Forelimb muscle (tissue), 1 donor: ENCODE measurements at regions not wholly inside any gene's neighbourhood (a gene's known extent, or its start where the extent isn't known, plus 50 kb on each side); places are given as distances from the start of the nearest gene placed in this dataset.

ENCODE experiments used
- DNase-seq: peaks from one replicate; pipeline ENCODE4 v3.0.0-alpha.2; 2013; ENCODE audit warnings: low read depth

GRCh38 chr3:176969066-176969465 lies 228.2 kb downstream of the TBL1XR1 start:
- DNase-seq = no peak

- DNase-seq = no peak
These were observed 228.7 kb downstream of the TBL1XR1 start for GRCh38 chr3:176968631-176969030.

DNA sequence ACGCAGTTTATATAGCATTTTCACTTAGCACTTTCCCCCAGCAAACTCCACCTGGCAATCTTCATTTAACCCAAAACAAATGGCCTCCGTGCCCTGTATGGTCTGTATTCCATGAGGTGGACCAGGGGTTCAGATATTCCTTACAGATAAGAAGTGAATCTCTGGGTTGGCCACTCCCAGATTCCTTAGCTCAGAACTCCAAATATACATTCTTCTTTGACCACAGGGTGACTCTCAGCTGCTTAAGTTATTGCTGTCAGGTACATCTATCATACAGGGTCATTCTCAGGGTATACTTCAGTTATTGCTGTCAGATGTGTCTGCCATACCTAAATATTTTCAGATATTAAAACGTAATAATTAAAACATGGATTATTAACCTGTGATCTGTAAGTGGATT lies 229.8 kb downstream of the TBL1XR1 start:
- DNase-seq = no peak

DNA sequence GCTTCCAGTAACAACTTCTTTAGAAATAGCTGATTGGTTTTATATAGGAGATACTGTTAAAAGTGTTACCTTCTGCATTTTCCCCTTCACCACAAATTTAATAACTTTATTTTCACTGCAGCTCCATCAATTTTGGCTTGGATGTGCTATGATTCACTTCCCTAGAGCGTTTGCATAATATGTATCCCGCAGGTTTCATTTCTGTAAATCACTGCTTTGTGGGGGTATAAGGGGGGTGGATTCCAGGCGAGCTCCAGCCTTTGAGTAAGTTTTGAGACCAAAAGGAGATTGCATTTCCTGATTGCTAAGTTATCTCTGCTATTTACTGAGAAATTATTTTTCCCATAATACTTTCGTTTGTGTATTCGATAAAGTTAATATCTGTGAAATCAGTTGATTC lies 232.6 kb downstream of the TBL1XR1 start:
- DNase-seq = no peak

DNA sequence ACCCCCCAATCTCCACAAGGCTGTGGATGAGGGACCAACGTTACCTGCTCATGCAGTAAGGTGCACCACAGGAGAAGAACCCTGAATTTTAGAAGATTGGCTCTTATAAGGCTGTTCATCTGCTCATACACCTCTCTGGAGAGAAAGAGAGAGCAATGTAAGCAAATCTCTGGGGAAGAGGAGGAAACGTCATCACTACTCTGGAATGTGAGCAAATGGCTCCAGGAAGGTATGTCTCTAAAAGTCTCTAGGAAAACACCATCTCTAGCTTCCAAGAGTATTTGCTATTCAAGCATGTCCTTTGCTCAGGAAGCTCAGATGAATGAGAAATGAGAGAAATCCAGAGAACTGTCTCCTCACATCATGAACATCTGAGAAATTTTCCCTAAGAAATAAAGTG lies 235.4 kb downstream of the TBL1XR1 start:
- DNase-seq = no peak

DNA sequence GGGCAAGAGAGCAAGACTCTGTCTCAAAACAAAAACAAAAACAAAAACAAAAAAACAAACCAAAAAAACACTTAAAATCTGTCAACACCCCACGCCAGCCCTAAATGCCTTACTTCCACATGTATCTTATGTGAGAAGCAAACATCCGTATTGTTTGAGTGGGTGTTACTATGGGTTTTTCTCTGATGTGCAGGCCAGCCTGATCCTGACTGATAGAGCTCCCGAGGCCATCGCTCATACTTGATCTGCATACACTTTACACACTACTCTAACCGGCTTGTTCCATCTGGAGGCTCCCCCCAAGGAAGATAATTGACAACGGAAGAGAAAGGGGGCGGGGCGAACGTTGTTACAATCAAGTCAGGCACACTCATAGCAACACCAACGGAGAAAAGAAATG lies 237.4 kb downstream of the TBL1XR1 start:
- no peak for DNase-seq

GRCh38 chr3:176958560-176958959 lies 238.7 kb downstream of the TBL1XR1 start:
- no peak for DNase-seq

DNA sequence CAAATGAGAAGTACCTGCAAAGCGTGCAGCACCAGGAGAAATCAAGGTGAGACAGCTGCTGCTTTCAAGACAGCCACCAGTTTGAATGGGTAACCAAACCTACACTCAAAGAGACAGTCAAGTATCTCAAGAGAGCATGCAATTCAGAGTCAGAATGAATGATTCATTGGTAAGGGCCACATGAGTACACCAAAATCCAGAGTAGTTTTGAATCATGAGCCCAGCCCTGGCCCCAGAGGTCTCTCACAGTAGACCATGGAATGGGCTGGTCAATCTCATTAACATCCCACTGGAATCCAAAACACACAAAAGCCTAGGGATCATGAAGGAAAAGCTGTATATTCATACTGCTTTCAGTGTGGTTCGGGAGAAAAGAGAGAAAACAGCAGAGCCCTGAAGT lies 242.8 kb downstream of the TBL1XR1 start:
- no peak for DNase-seq

DNA sequence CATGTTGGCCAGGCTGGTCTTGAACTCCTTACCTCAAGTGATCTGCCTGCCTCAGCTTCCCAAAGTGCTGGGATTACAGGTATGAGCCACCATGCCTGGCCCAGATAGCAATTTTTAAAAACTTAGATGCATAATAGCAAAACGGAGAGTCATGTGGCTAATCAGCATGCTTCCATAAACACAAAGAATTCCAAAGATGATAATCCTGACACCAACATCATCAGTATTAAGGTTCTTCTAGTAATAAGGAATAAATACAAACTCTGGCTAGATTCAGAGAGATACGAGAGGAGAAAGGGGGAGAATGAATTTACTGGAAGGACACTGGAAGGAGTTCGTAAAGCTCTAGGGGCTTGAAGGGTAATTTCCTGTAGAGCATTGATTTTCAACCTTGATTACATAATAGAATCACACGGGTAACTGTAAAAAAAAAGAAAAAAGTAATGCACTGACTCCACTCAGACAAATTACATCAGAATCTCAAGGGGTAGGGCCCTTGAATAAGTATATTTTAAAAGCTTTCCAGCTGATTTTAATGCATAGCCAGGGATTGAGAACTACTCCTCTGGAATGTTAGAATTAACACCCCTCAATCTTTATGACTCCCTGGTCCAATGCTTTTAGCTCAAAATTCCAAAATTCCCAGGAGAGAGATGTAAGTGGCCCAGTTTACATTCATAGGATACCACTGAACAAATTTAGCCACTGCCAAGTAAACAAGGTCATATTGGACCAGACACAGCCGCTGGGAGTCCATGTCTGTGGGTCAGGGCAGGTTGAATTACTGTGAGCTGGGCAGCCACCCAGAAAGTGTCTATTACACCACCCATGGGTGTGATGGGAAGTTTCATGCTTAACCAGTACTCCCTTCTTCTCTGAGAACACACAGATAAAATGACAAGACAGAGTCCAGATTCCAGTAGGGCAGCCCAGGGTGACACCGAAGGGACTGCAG lies 243.9 kb downstream of the TBL1XR1 start:
- DNase-seq = no peak

DNA sequence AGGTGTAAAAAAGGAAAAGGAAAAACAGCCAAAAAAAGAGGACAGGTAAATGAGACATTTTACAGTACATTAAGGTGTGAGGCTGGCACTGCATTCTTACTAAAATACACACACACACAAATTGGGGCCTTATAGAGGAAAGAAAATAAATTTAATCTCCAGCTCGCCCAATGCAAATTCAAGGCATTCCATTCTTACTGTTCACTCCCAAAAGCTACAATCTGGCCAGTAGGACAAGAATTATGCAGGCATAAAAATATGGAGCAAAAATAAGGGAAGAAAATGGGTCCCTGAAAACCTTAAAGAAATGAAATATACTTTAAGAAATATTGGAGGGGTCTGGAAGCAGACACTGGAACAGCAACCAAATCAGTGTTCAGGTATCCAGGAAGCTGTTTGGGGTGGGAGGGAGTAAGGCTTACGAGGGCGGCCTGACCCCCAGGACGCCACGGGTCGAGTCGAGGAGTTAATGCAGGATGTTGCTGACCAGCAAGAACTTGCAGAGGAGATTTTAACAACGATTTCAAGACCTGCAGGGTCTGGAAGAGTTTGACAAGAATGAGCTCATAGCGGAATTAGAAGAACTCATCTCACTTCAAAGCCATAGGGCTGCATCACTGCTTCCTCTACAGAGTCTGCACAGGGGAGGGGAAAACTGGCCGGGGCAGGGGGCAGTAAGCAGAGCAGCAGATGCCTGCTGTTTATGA lies 245.5 kb downstream of the TBL1XR1 start:
- DNase-seq = no peak

DNA sequence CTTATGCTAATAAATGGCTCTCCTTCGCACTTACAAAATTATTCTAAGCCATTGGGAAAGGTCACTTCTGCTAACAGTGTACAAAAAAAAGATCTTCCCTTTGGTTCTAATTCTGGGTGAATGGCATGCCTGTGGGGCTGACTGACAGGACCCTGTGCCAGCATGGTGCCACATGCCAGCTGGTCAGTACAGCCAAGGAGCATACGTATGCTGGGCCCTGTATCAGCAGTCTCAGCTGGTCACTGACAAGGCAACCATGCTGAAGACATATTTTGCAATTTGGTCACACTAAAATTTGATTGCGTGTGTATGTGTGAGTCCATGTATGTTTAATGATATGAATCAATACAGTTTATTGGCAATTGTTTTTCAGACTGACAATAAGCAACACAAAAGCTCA lies 246.1 kb downstream of the TBL1XR1 start:
- no peak for DNase-seq

DNA sequence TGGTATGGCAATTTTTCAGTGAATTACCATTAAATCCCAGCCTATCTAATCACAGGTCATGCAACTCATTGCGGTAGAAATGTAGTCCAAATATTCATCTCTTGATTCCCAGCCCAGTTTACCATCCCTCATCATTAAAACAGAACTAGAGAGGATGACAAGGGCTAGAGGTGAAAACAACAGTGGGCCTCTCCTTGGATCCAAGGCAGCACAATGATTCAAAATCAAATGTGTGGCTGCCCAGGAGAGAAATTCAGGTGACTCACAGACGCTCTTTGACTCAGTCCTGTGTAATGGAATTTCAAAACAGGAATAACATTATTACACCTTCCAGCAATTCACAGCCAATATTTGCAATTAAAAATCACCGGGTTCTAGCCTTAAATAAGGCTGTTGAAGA lies 246.5 kb downstream of the TBL1XR1 start:
- no peak for DNase-seq

- DNase-seq = no peak
These were observed 249.1 kb downstream of the TBL1XR1 start for GRCh38 chr3:176948151-176948550.

- no peak for DNase-seq
These were observed 251.1 kb downstream of the TBL1XR1 start for GRCh38 chr3:176946202-176946601.

GRCh38 chr3:176942305-176942704 lies 255.0 kb downstream of the TBL1XR1 start:
- DNase-seq = no peak

GRCh38 chr3:176941689-176942088 lies 255.6 kb downstream of the TBL1XR1 start:
- no peak for DNase-seq

GRCh38 chr3:176939022-176939817 lies 258.1 kb downstream of the TBL1XR1 start:
- peak; percentile 54 for DNase-seq

GRCh38 chr3:176937994-176938393 lies 259.3 kb downstream of the TBL1XR1 start:
- DNase-seq = no peak

DNA sequence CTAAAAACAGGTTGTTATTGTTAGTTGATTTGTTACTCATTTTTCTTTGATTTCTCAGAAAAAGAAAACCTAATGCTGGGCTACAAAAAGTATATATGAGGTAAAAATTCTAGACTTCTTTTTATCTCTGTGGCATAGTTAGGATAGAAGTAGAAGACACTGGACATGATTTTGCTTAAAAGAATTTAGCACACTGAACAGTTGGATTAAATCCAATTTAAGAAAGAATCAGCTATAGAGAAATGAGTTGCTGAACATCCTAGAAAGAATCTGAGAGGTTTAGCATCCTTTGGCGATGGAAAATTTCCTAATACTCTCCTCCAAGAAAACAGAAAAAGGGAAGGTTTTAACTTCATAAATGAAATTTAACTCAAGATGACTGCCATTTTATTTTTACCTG lies 259.7 kb downstream of the TBL1XR1 start:
- DNase-seq = no peak

DNA sequence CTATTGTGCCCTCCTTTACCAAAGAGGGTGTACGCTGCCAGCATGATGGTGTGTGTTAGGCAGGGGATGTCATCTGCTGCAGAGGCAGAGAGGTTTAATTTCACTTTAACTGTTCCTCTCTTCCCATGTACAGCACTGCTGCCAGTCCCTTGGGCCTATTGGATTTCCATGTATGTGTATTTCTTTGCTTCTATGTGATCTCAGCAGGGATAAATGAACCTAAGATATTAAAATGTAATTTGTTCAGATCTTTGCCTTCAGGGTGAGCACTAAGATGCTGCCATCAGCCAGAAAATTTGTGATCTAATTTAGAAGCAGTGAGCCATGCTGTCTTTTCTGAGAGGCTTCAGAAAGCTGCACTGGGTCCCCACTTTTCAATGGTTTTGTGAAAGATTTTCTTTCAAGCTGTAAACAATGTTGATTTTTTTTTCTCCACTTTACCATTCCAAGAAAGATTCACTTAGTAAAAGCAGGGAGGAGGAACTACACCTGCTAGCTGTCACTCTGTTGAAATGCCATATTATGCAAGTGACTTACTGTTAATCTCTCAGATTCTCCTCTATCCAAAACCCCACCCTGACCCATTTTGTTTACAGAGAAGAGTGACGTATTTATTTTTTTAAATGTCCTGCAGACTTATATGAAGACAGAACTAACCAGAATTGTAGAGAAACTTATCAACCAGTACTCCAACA lies 261.9 kb downstream of the TBL1XR1 start:
- DNase-seq = no peak

GRCh38 chr3:176934698-176935097 lies 262.6 kb downstream of the TBL1XR1 start:
- DNase-seq = no peak

GRCh38 chr3:176933704-176934103 lies 263.6 kb downstream of the TBL1XR1 start:
- DNase-seq = no peak
